Calu3 (cell line): ENCODE measurements at regions not wholly inside any gene's neighbourhood (a gene's known extent, or its start where the extent isn't known, plus 50 kb on each side); places are given as distances from the start of the nearest gene placed in this dataset.

ENCODE experiments used
- BruUV-seq: library from RNA; stranded (reverse); fragments of 400-500 nt; replicated peaks from 2 replicates; lab custom pipeline; 2021; lab: Mats Ljungman, UMichigan
- CTCF ChIA-PET: fragments of 300-600 bp; sonication (Branson Sonifier 250); formaldehyde crosslinking; loops from one replicate; lab custom pipeline; 2022; ENCODE audit warnings: antibody characterized with exemption; lab: Charles Lee
- DNase-seq: peaks from one replicate; pipeline ENCODE4 v3.0.0; 2022
- H3K27ac Mint-ChIP-seq: one replicate; pipeline ENCODE4 v1.8.0; 2022; ENCODE audit warnings: mixed read lengths; ENCODE audit not compliant: unreplicated experiment
- H3K27me3 Mint-ChIP-seq: one replicate; pipeline ENCODE4 v1.8.0; 2022; ENCODE audit warnings: mixed read lengths; ENCODE audit not compliant: unreplicated experiment
- H3K36me3 Mint-ChIP-seq: one replicate; pipeline ENCODE4 v1.8.0; 2022; ENCODE audit warnings: mild to moderate bottlenecking, moderate library complexity, mixed read lengths; ENCODE audit not compliant: insufficient read depth, unreplicated experiment
- H3K4me1 Mint-ChIP-seq: one replicate; pipeline ENCODE4 v1.8.0; 2022; ENCODE audit warnings: mild to moderate bottlenecking, low read depth, mixed read lengths; ENCODE audit not compliant: unreplicated experiment
- H3K4me3 Mint-ChIP-seq: one replicate; pipeline ENCODE4 v1.8.0; 2022; ENCODE audit warnings: mild to moderate bottlenecking, low read depth, moderate library complexity, mixed read lengths; ENCODE audit not compliant: unreplicated experiment
- H3K9me3 Mint-ChIP-seq: one replicate; pipeline ENCODE4 v1.8.0; 2022; ENCODE audit warnings: low read depth, mixed read lengths; ENCODE audit not compliant: unreplicated experiment
- CTCF ChIP-seq: fragments of 200-600 bp; IDR thresholded peaks from one replicate; pipeline ENCODE4 v1.8.0; 2022; ENCODE audit warnings: antibody characterized with exemption; ENCODE audit not compliant: unreplicated experiment
- intact Hi-C: fragments of 100-400 bp; cut with micrococcal nuclease; formaldehyde crosslinking; loops from one replicate; pipeline ENCODE4 v1.10.0; 2022; ENCODE audit not compliant: unreplicated experiment

DNA sequence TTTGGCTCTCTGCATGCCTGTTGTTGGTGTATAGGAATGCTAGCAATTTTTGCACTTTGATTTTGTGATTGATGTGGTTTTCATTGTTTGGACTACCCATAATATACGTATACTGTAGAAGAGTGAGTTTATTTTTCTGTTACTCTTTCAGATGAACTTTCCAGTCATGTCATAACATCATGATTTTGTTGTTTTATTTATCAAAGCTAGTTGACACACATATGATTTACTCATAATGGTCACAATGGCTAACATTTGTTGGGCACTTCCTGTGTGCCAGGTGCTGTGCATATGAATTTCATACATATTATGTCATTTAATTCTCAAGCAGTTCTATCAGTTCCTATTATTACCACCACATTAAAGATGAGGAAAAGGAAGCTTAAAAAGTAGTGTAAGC lies 98.1 kb upstream of the GUCA2B start:
- CTCF ChIA-PET, result no interaction called here
- no peak overlapping the region for H3K27ac Mint-ChIP-seq
- no peak for DNase-seq
- H3K36me3 Mint-ChIP-seq, result no peaks in the 10 kb centered on the region
- no peaks in the 10 kb centered on the region for H3K4me1 Mint-ChIP-seq
- TF ChIP-seq CTCF, result no peak
- intact Hi-C loops, result no loop called here
- no TSS peak for BruUV-seq
- peaks cover 7% of the 10 kb centered on the region for H3K9me3 Mint-ChIP-seq
- no peak overlapping the region for H3K4me3 Mint-ChIP-seq
- H3K27me3 Mint-ChIP-seq, result peaks cover 21% of the 10 kb centered on the region

GRCh38 chr1:42052072-42052699 lies 101.0 kb upstream of the GUCA2B start:
- Mint-ChIP-seq H3K4me1 (no peaks in the 10 kb centered on the region), H3K27me3 (peaks cover 34% of the 10 kb centered on the region), H3K9me3 (no peaks in the 10 kb centered on the region), H3K36me3 (no peaks in the 10 kb centered on the region), H3K4me3 (no peak overlapping the region), H3K27ac (no peak overlapping the region)
- CTCF ChIA-PET, result no interaction called here
- DNase-seq, result no peak
- no TSS peak for BruUV-seq
- intact Hi-C loops, result no loop called here
- no peak for TF ChIP-seq CTCF

GRCh38 chr1:42047508-42047880 lies 105.7 kb upstream of the GUCA2B start:
- BruUV-seq, result no TSS peak
- Mint-ChIP-seq H3K27ac (no peak overlapping the region), H3K4me3 (no peak overlapping the region), H3K36me3 (no peaks in the 10 kb centered on the region), H3K9me3 (no peaks in the 10 kb centered on the region), H3K27me3 (peaks cover 34% of the 10 kb centered on the region), H3K4me1 (no peaks in the 10 kb centered on the region)
- CTCF ChIA-PET, result no interaction called here
- DNase-seq, result no peak
- TF ChIP-seq CTCF, result no peak
- intact Hi-C loops, result no loop called here

- H3K4me1 Mint-ChIP-seq, result no peaks in the 10 kb centered on the region
- no peak overlapping the region for H3K4me3 Mint-ChIP-seq
- H3K9me3 Mint-ChIP-seq, result no peaks in the 10 kb centered on the region
- CTCF ChIA-PET, result no interaction called here
- TF ChIP-seq CTCF, result no peak
- peaks cover 34% of the 10 kb centered on the region for H3K27me3 Mint-ChIP-seq
- BruUV-seq, result no TSS peak
- no peak for DNase-seq
- H3K27ac Mint-ChIP-seq, result no peak overlapping the region
- intact Hi-C loops, result no loop called here
- no peaks in the 10 kb centered on the region for H3K36me3 Mint-ChIP-seq
These were observed 106.3 kb upstream of the GUCA2B start for GRCh38 chr1:42046761-42047507.
